Mesodermal cell (in vitro differentiated cells): ENCODE measurements at regions not wholly inside any gene's neighbourhood (a gene's known extent, or its start where the extent isn't known, plus 50 kb on each side); places are given as distances from the start of the nearest gene placed in this dataset.
"Not testable (repeated sequence)": the region's sequence is repeated elsewhere in the genome, so short reads cannot be mapped to it uniquely, and the experiment has no call there.

ENCODE experiments used
- H3K27ac ChIP-seq: 2 replicates; pipeline ENCODE4 v1.7.0; 2013; ENCODE audit warnings: mild to moderate bottlenecking, low read depth, low read length, moderate library complexity; ENCODE audit not compliant: severe bottlenecking
- H3K36me3 ChIP-seq: 2 replicates; pipeline ENCODE4 v1.7.1; 2013; ENCODE audit warnings: mild to moderate bottlenecking, low read length, moderate library complexity; ENCODE audit not compliant: control insufficient read depth, insufficient read depth
- H3K4me1 ChIP-seq: one replicate; pipeline ENCODE4 v1.7.1; 2013; ENCODE audit warnings: mild to moderate bottlenecking, low read length; ENCODE audit not compliant: insufficient read depth, control insufficient read depth, poor library complexity, severe bottlenecking
- H3K4me3 ChIP-seq: 2 replicates; pipeline ENCODE4 v1.7.0; 2013; ENCODE audit warnings: low read length, control low read depth, mild to moderate bottlenecking; ENCODE audit not compliant: insufficient read depth, poor library complexity, severe bottlenecking; ENCODE audit errors: extremely low read depth
- H3K9me3 ChIP-seq: 2 replicates; pipeline ENCODE4 v1.7.1; 2013; ENCODE audit warnings: mild to moderate bottlenecking, low read length, moderate library complexity; ENCODE audit not compliant: control insufficient read depth
- WGBS, 2 experiments: methylation state at CpG; one replicate each; pipeline ENCODE4 v1.1.5; 2013; ENCODE audit warnings: missing lambda C conversion rate in 2 of 2; ENCODE audit not compliant: insufficient coverage in 2 of 2; 5-methylcytosine and 5-hydroxymethylcytosine counted together

- Histone ChIP-seq H3K36me3 (no peaks in the 10 kb centered on the region), H3K4me3 (no peak overlapping the region), H3K4me1 (no peaks in the 10 kb centered on the region), H3K27ac (no peak overlapping the region), H3K9me3 (no peaks in the 10 kb centered on the region)
These were observed 102.8 kb downstream of the TNFAIP3 start for GRCh38 chr6:137969874-137970273.

- no peak overlapping the region for H3K4me3 ChIP-seq
- H3K36me3 ChIP-seq: no peaks in the 10 kb centered on the region
- WGBS, 2 experiments: 85 to 94% methylated on average over 2 to 3 of the region's 4 CpGs
- no peaks in the 10 kb centered on the region for H3K4me1 ChIP-seq
- H3K9me3 ChIP-seq: no peaks in the 10 kb centered on the region
- H3K27ac ChIP-seq: no peak overlapping the region
These were observed 103.3 kb downstream of the TNFAIP3 start for GRCh38 chr6:137970368-137970767.

- H3K9me3 ChIP-seq: no peaks in the 10 kb centered on the region
- H3K27ac ChIP-seq: no peak overlapping the region
- H3K4me1 ChIP-seq: peaks cover under 1% of the 10 kb centered on the region
- H3K36me3 ChIP-seq: no peaks in the 10 kb centered on the region
- no peak overlapping the region for H3K4me3 ChIP-seq
- WGBS, 2 experiments: 95 to 98% methylated on average over 4 of the region's 4 CpGs
These were observed 106.1 kb downstream of the TNFAIP3 start for GRCh38 chr6:137973201-137973600.

- H3K4me3 ChIP-seq: no peak overlapping the region
- peaks cover 7% of the 10 kb centered on the region for H3K4me1 ChIP-seq
- 49 to 70% methylated on average over 3 to 5 of the region's 6 CpGs for WGBS, 2 experiments
- no peak overlapping the region for H3K27ac ChIP-seq
- no peaks in the 10 kb centered on the region for H3K36me3 ChIP-seq
- no peaks in the 10 kb centered on the region for H3K9me3 ChIP-seq
These were observed 108.3 kb downstream of the TNFAIP3 start for GRCh38 chr6:137975188-137975940.

GRCh38 chr6:137976430-137976829, 109.4 kb downstream of the TNFAIP3 start:
- no peak overlapping the region for H3K27ac ChIP-seq
- no peaks in the 10 kb centered on the region for H3K36me3 ChIP-seq
- no peak overlapping the region for H3K4me3 ChIP-seq
- no peaks in the 10 kb centered on the region for H3K9me3 ChIP-seq
- peaks cover 10% of the 10 kb centered on the region for H3K4me1 ChIP-seq

GRCh38 chr6:137977206-137977605, 110.1 kb downstream of the TNFAIP3 start:
- Histone ChIP-seq H3K9me3 (no peaks in the 10 kb centered on the region), H3K27ac (no peak overlapping the region), H3K4me1 (peaks cover 10% of the 10 kb centered on the region), H3K36me3 (no peaks in the 10 kb centered on the region), H3K4me3 (no peak overlapping the region)
- WGBS, 2 experiments: 93% methylated on average over 2 to 3 of the region's 6 CpGs

GRCh38 chr6:137977814-137978213, 110.8 kb downstream of the TNFAIP3 start:
- H3K4me1 ChIP-seq: peaks cover 10% of the 10 kb centered on the region
- 100% methylated on average over 1 of the region's 3 CpGs; no CpG with 5 or more reads in 1 of the 2 experiments for WGBS, 2 experiments

GRCh38 chr6:137978252-137978896, 111.3 kb downstream of the TNFAIP3 start:
- Histone ChIP-seq H3K36me3 (no peaks in the 10 kb centered on the region), H3K4me3 (no peak overlapping the region), H3K4me1 (peaks cover 10% of the 10 kb centered on the region), H3K9me3 (no peaks in the 10 kb centered on the region), H3K27ac (no peak overlapping the region)
- WGBS, 2 experiments: 82 to 83% methylated on average over 8 of the region's 8 CpGs

More at GRCh38 chr6:137977814-137978213, 110.8 kb downstream of the TNFAIP3 start:
- Histone ChIP-seq H3K4me3 (no peak overlapping the region), H3K9me3 (no peaks in the 10 kb centered on the region), H3K36me3 (no peaks in the 10 kb centered on the region), H3K27ac (no peak overlapping the region)

GRCh38 chr6:137979263-137979662, 112.2 kb downstream of the TNFAIP3 start:
- H3K4me3 ChIP-seq, H3K9me3 ChIP-seq, H3K36me3 ChIP-seq, H3K27ac ChIP-seq: not testable (repeated sequence)
- 96% methylated on average over 6 of the region's 6 CpGs for WGBS, 2 experiments
- H3K4me1 ChIP-seq: peaks cover 10% of the 10 kb centered on the region

- WGBS, 2 experiments: no CpG with 5 or more reads among the region's 1 CpG
- Histone ChIP-seq H3K4me3 (no peak overlapping the region), H3K36me3 (no peaks in the 10 kb centered on the region)
These were observed 113.7 kb downstream of the TNFAIP3 start for GRCh38 chr6:137980777-137981176.

GRCh38 chr6:137981758-137982157, 114.7 kb downstream of the TNFAIP3 start:
- Histone ChIP-seq H3K9me3 (no peaks in the 10 kb centered on the region), H3K4me3 (no peak overlapping the region), H3K36me3 (no peaks in the 10 kb centered on the region), H3K4me1 (peaks cover 10% of the 10 kb centered on the region), H3K27ac (no peak overlapping the region)
- 100% methylated on average over 2 of the region's 3 CpGs for WGBS, 2 experiments

More at GRCh38 chr6:137980777-137981176, 113.7 kb downstream of the TNFAIP3 start:
- Histone ChIP-seq H3K27ac (no peak overlapping the region), H3K9me3 (no peaks in the 10 kb centered on the region), H3K4me1 (peaks cover 10% of the 10 kb centered on the region)
